Nephron progenitor cell (in vitro differentiated cells): ENCODE measurements at regions not wholly inside any gene's neighbourhood (a gene's known extent, or its start where the extent isn't known, plus 50 kb on each side); places are given as distances from the start of the nearest gene placed in this dataset.

Experiments
- DNase-seq: peaks from one replicate; pipeline ENCODE4 v3.0.0; 2021
- H3K27ac Mint-ChIP-seq: 2 replicates; pipeline ENCODE4 v1.8.0; 2021; ENCODE audit warnings: mild to moderate bottlenecking, moderate library complexity, mixed read lengths
- H3K27me3 Mint-ChIP-seq: 2 replicates; pipeline ENCODE4 v1.8.0; 2021; ENCODE audit warnings: mild to moderate bottlenecking, low read depth, mixed read lengths; ENCODE audit not compliant: poor library complexity
- H3K36me3 Mint-ChIP-seq: 2 replicates; pipeline ENCODE4 v1.8.0; 2021; ENCODE audit warnings: low read depth, mixed read lengths
- H3K4me1 Mint-ChIP-seq: 2 replicates; pipeline ENCODE4 v1.8.0; 2021; ENCODE audit warnings: mixed read lengths
- H3K4me3 Mint-ChIP-seq: 2 replicates; pipeline ENCODE4 v1.8.0; 2021; ENCODE audit warnings: mild to moderate bottlenecking, moderate library complexity, mixed read lengths
- H3K9me3 Mint-ChIP-seq: 2 replicates; pipeline ENCODE4 v1.8.0; 2021; ENCODE audit warnings: mild to moderate bottlenecking, moderate library complexity, mixed read lengths
- TF ChIP-seq, protein P1 (sequence below): fragments of 200-600 bp; sonication (generic); IDR thresholded peaks from 2 replicates; pipeline ENCODE4 v1.5.0; 2021; ENCODE audit warnings: antibody characterized with exemption

DNA sequence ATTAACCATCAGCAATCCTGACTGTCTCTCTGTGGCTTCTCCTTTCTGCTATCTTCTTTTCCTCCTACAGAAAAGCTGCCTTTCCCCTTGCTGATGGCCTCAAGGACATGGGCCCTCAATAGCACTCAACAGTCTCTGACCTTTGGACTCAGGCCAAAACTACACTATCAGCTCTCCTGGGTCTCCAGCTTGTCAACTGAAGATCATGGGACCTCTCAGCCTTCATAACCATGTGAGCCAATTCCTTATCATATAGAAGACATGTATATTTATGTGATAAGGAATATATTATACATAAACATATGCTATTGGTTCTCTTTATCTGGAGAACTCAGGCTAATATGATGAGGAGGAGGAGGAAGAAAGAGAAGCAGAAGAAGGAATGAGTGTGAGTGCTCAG is 91.8 kb upstream of the GJB5 start:
- Mint-ChIP-seq H3K4me3 (no peak overlapping the region), H3K9me3 (no peaks in the 10 kb centered on the region), H3K27me3 (peaks cover 30% of the 10 kb centered on the region), H3K36me3 (no peaks in the 10 kb centered on the region), H3K4me1 (peaks cover 4% of the 10 kb centered on the region), H3K27ac (no peak overlapping the region)
- TF ChIP-seq, protein P1, sequence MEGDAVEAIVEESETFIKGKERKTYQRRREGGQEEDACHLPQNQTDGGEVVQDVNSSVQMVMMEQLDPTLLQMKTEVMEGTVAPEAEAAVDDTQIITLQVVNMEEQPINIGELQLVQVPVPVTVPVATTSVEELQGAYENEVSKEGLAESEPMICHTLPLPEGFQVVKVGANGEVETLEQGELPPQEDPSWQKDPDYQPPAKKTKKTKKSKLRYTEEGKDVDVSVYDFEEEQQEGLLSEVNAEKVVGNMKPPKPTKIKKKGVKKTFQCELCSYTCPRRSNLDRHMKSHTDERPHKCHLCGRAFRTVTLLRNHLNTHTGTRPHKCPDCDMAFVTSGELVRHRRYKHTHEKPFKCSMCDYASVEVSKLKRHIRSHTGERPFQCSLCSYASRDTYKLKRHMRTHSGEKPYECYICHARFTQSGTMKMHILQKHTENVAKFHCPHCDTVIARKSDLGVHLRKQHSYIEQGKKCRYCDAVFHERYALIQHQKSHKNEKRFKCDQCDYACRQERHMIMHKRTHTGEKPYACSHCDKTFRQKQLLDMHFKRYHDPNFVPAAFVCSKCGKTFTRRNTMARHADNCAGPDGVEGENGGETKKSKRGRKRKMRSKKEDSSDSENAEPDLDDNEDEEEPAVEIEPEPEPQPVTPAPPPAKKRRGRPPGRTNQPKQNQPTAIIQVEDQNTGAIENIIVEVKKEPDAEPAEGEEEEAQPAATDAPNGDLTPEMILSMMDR = no peak
- no peak for DNase-seq

DNA sequence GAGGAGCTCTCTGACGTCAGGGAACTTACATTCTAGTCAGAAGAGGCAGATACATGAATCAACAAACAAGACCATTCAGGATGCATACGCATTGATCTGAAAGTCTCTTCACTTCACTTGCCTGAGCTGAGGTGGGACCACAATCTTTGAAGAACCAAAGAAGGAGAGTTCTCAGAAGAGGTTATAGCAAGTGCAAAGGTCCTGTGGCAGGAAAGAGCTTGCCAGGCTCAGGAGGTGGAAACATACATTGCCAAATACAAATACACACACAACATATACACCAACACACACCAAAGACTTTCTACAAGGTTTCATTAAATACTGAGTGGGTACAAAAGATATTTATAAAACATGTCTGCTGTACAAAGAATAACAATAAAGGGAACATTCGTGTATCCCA is 86.8 kb upstream of the GJB5 start:
- Mint-ChIP-seq H3K27ac (no peak overlapping the region), H3K4me1 (peaks cover 4% of the 10 kb centered on the region), H3K27me3 (peaks cover 26% of the 10 kb centered on the region), H3K4me3 (no peak overlapping the region), H3K36me3 (no peaks in the 10 kb centered on the region), H3K9me3 (peaks cover 16% of the 10 kb centered on the region)
- TF ChIP-seq, protein P1 = no peak
- no peak for DNase-seq

DNA sequence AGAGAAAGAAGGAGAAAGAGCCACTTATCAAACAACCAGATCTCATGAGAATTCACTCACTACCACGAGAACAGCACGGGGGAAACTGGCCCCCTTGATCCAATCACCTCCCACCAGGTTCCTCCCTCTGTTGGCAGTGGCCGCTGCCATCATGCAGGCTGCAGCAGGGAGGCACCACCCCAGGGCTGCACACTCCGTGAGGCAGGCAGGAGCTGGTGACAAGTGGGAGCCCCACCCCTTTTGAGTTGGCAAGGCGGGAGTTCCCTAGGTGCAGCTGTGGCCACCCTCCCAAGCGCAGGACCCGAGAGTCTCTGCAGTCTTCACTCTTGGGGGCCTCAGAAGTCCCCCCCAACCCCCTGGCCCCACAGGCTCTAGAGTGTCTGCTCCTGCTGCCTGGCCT is 83.9 kb upstream of the GJB5 start:
- Mint-ChIP-seq H3K36me3 (no peaks in the 10 kb centered on the region), H3K9me3 (peaks cover 20% of the 10 kb centered on the region)
- DNase-seq = no peak

DNA sequence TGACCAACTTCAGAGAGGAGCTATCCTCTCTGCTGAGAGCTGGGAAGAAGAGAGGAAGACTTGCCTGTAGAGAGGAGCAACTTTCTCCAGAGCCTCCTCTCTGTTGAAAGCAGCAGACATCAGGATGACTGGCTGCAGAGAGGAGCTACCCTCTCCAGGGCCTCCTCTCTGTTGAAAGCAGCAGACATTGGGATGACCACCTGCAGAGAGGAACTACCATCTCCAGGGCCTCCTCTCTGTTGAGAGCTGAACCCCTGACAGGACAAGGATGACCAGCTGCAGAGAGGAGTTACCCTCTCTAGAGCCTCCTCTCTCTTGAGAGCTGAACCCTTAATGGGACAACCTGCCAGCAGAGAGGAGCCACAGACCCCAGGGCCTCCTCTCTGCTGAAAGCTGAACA is 83.0 kb upstream of the GJB5 start:
- peaks cover 4% of the 10 kb centered on the region for H3K4me1 Mint-ChIP-seq
- TF ChIP-seq, protein P1 = no peak
- no peak overlapping the region for H3K27ac Mint-ChIP-seq
- no peaks in the 10 kb centered on the region for H3K36me3 Mint-ChIP-seq
- H3K9me3 Mint-ChIP-seq = peaks cover 20% of the 10 kb centered on the region
- DNase-seq = no peak
- H3K27me3 Mint-ChIP-seq = peaks cover 8% of the 10 kb centered on the region
- no peak overlapping the region for H3K4me3 Mint-ChIP-seq

More for the DNA sequence above, 83.9 kb upstream of the GJB5 start:
- H3K4me3 Mint-ChIP-seq = no peak overlapping the region
- peaks cover 4% of the 10 kb centered on the region for H3K4me1 Mint-ChIP-seq
- H3K27ac Mint-ChIP-seq = no peak overlapping the region
- peaks cover 17% of the 10 kb centered on the region for H3K27me3 Mint-ChIP-seq
- TF ChIP-seq, protein P1 = no peak

DNA sequence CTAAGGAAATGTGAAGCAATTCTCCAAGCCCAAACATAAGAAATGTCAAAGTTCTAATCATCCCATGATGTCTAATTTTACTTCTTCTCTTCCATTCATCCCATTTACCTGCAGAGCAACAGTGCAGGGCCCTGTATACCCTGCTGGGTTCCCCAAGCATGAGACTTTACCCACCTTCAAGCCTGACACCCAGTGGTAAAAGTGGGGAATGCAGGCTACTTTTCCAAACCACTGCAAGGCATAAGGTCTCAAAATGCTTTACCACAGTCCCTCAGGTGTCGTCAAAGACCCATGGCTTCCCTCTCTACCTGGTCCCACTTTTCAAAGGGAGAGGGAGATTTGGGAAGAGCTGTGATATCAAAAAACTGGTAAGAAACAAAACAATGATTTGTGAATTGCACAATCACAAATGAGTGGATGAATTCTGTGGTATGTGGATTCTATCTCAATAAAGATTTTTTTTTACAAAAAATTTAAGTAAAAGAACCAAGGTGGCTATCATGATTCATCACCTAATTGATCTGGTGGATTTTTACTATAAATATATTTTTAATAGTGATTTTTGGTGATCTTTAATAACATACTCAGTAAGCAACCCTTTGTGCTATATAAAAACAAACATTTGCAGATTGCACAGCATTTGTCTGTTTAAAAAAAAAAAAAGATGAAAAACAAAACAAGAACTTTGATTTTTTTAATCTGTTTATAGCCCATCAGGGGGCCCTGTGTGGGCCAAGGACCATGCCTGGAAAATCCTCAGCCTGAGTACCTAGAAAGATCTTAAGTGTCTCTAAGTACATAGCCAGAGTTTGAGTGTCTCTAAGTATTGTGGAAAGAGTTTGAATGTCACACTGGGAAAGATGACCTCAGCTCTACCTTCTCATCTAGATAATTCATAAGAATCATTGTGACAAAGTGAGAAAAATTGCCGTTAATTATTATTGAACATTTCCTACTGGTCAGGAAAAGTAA is 73.1 kb upstream of the GJB5 start:
- TF ChIP-seq, protein P1 = peak; percentile 78
- Mint-ChIP-seq H3K4me3 (no peak overlapping the region), H3K36me3 (no peaks in the 10 kb centered on the region), H3K4me1 (peaks cover 10% of the 10 kb centered on the region), H3K27ac (no peak overlapping the region), H3K9me3 (peaks cover 38% of the 10 kb centered on the region), H3K27me3 (peaks cover 14% of the 10 kb centered on the region)
- DNase-seq = peak; percentile 74
